Stomach (tissue), 4 donors: ENCODE measurements at regions not wholly inside any gene's neighbourhood (a gene's known extent, or its start where the extent isn't known, plus 50 kb on each side); places are given as distances from the start of the nearest gene placed in this dataset.

Experiments used
- POLR2AphosphoS5 ChIP-seq, 3 donors: sonication (generic); formaldehyde crosslinking; IDR thresholded peaks; one replicate each; pipeline ENCODE4 v1.6.1; 2016; ENCODE audit warnings: antibody characterized with exemption in 3 of 3
- TF ChIP-seq, protein P1 (sequence below), 7 experiments: fragments of 450-650 bp in 4 of 7; fragments of 200-600 bp in 3 of 7; sonication (generic) in 3 of 7; IDR thresholded peaks; one replicate each; pipeline ENCODE4 v1.5.1; 2016 to 2019; ENCODE audit warnings: antibody characterized with exemption in 7 of 7, control low read depth in 2 of 7, mild to moderate bottlenecking in 1 of 7

DNA sequence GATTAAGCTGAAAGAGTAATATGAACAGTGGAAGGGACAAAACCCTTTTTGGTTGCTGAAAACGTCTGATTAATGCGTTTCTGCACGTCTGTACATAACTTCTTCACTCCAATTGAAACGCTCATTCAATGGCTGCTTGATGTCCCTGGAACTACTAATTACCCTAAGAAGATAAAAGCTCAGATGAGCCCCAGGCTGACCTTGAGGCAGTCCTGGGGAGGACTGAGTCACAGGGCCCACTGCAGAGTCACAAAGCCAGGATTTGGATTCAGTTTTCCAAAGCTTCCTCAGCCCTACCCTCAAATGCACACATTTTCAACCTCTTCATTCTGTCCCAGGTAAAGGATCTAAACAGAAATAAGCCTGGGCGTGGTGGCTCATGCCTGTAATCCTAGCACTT lies 75.0 kb upstream of the FLT1 start:
- TF ChIP-seq, protein P1, sequence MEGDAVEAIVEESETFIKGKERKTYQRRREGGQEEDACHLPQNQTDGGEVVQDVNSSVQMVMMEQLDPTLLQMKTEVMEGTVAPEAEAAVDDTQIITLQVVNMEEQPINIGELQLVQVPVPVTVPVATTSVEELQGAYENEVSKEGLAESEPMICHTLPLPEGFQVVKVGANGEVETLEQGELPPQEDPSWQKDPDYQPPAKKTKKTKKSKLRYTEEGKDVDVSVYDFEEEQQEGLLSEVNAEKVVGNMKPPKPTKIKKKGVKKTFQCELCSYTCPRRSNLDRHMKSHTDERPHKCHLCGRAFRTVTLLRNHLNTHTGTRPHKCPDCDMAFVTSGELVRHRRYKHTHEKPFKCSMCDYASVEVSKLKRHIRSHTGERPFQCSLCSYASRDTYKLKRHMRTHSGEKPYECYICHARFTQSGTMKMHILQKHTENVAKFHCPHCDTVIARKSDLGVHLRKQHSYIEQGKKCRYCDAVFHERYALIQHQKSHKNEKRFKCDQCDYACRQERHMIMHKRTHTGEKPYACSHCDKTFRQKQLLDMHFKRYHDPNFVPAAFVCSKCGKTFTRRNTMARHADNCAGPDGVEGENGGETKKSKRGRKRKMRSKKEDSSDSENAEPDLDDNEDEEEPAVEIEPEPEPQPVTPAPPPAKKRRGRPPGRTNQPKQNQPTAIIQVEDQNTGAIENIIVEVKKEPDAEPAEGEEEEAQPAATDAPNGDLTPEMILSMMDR (IDR thresholded peaks at IDR 0.05): no peak
- TF ChIP-seq POLR2AphosphoS5 (IDR thresholded peaks at IDR 0.05): no peak
